Cardiac fibroblast (primary cell): ENCODE measurements at regions not wholly inside any gene's neighbourhood (a gene's known extent, or its start where the extent isn't known, plus 50 kb on each side); places are given as distances from the start of the nearest gene placed in this dataset.
"Not testable (repeated sequence)": the region's sequence is repeated elsewhere in the genome, so short reads cannot be mapped to it uniquely, and the experiment has no call there.

Experiments
- DNase-seq, 2 donors: peaks; one replicate each; pipeline versions ENCODE4 v3.0.0 to v3.0.0-alpha.2; 2010; ENCODE audit warnings: low read depth in 2 of 2
- H3K4me3 ChIP-seq, 2 donors: replicated peaks in 1 of 2; 1 replicate in 1 of 2; 2 replicates in 1 of 2; pipeline ENCODE4 v1.5.1; 2011; ENCODE audit warnings: low read depth in 2 of 2, low read length in 2 of 2, mild to moderate bottlenecking in 2 of 2, moderate library complexity in 1 of 2
- CTCF ChIP-seq: IDR thresholded peaks from one replicate; pipeline ENCODE4 v1.5.1; 2011; ENCODE audit warnings: low read depth, mild to moderate bottlenecking, low read length, inconsistent platforms

- DNase-seq = no peak
- H3K4me3 ChIP-seq = no peak overlapping the region
- no peak for TF ChIP-seq CTCF
Measured at GRCh38 chr3:163708428-163708827, 1369.9 kb downstream of the SI start.

GRCh38 chr3:163707659-163708058 lies 1370.6 kb downstream of the SI start:
- no peak overlapping the region for H3K4me3 ChIP-seq
- DNase-seq = no peak
- no peak for TF ChIP-seq CTCF

GRCh38 chr3:163698221-163698620 lies 1380.1 kb downstream of the SI start:
- DNase-seq = not testable (repeated sequence)

GRCh38 chr3:163692494-163692893 lies 1385.8 kb downstream of the SI start:
- no peak for DNase-seq
- TF ChIP-seq CTCF = no peak
- no peak overlapping the region for H3K4me3 ChIP-seq

More at GRCh38 chr3:163698221-163698620, 1380.1 kb downstream of the SI start:
- H3K4me3 ChIP-seq = not testable (repeated sequence)

- no peak for TF ChIP-seq CTCF
- no peak for DNase-seq
- H3K4me3 ChIP-seq = no peak overlapping the region
Measured at GRCh38 chr3:163684651-163685050, 1393.6 kb downstream of the SI start.

- no peak for TF ChIP-seq CTCF
- no peak for DNase-seq
- H3K4me3 ChIP-seq = no peak overlapping the region
Measured at GRCh38 chr3:163672954-163673353, 1405.3 kb downstream of the SI start.

- no peak overlapping the region for H3K4me3 ChIP-seq
- no peak for TF ChIP-seq CTCF
- no peak for DNase-seq
Measured at GRCh38 chr3:163671201-163671600, 1407.1 kb downstream of the SI start.
